SK-N-SH treated with all-trans-retinoic acid at 6 μM for 48 hours (cell line): ENCODE measurements at regions not wholly inside any gene's neighbourhood (a gene's known extent, or its start where the extent isn't known, plus 50 kb on each side); places are given as distances from the start of the nearest gene placed in this dataset.

Experiments
- ATAC-seq: fragments of 200-7000 bp; cut with Tn5 transposase; 3 replicates; pipeline ENCODE4 v1.9.1; 2020; ENCODE audit warnings: mild to moderate bottlenecking, moderate library complexity
- ARNTL ChIP-seq: fragments of 450-650 bp; formaldehyde crosslinking; IDR thresholded peaks from 2 replicates; pipeline ENCODE4 v1.5.0; 2020; ENCODE audit warnings: low read depth, mild to moderate bottlenecking, moderate library complexity, borderline replicate concordance
- BACH2 ChIP-seq: fragments of 250-450 bp; sonication (Bioruptor Pico); IDR thresholded peaks from 2 replicates; pipeline ENCODE4 v1.9.0; 2021; ENCODE audit warnings: mild to moderate bottlenecking, borderline replicate concordance
- CREB5 ChIP-seq: fragments of 250-450 bp; sonication (Bioruptor Pico); IDR thresholded peaks from 2 replicates; pipeline ENCODE4 v1.5.1; 2020; ENCODE audit warnings: low read depth, mild to moderate bottlenecking, moderate library complexity
- CSDC2 ChIP-seq: fragments of 250-450 bp; sonication (Bioruptor Pico); IDR thresholded peaks from 2 replicates; pipeline ENCODE4 v1.5.0; 2020; ENCODE audit warnings: mild to moderate bottlenecking, moderate library complexity
- CSRNP3 ChIP-seq: fragments of 250-450 bp; sonication (Bioruptor Pico); IDR thresholded peaks from 2 replicates; pipeline ENCODE4 v1.5.1; 2021; ENCODE audit warnings: mild to moderate bottlenecking, moderate library complexity
- ESRRG ChIP-seq: fragments of 250-450 bp; sonication (Bioruptor Pico); IDR thresholded peaks from 2 replicates; pipeline ENCODE4 v1.6.1; 2021; ENCODE audit warnings: mild to moderate bottlenecking
- ISL1 ChIP-seq: fragments of 250-450 bp; sonication (Bioruptor Pico); IDR thresholded peaks from 2 replicates; pipeline ENCODE4 v2.1.2; 2022; ENCODE audit warnings: mild to moderate bottlenecking, moderate library complexity
- OSR1 ChIP-seq: fragments of 250-450 bp; sonication (Bioruptor Pico); IDR thresholded peaks from 2 replicates; pipeline ENCODE4 v1.8.0; 2022; ENCODE audit warnings: moderate library complexity, mild to moderate bottlenecking, inconsistent platforms
- PATZ1 ChIP-seq: fragments of 250-450 bp; sonication (Bioruptor Pico); IDR thresholded peaks from 2 replicates; pipeline ENCODE4 v1.8.0; 2020; ENCODE audit warnings: mild to moderate bottlenecking, moderate library complexity, borderline replicate concordance
- POU6F1 ChIP-seq: fragments of 250-450 bp; sonication (Bioruptor Pico); IDR thresholded peaks from 2 replicates; pipeline ENCODE4 v1.8.0; 2021; ENCODE audit warnings: low read depth, mild to moderate bottlenecking, moderate library complexity, borderline replicate concordance
- PPARA ChIP-seq: fragments of 250-450 bp; sonication (Bioruptor Pico); IDR thresholded peaks from 2 replicates; pipeline ENCODE4 v1.5.0; 2020; ENCODE audit warnings: mild to moderate bottlenecking, borderline replicate concordance
- RARB ChIP-seq: fragments of 250-450 bp; sonication (Bioruptor Pico); IDR thresholded peaks from 2 replicates; pipeline ENCODE4 v1.8.0; 2021; ENCODE audit warnings: mild to moderate bottlenecking, moderate library complexity
- SNAI2 ChIP-seq: fragments of 250-450 bp; sonication (Bioruptor Pico); IDR thresholded peaks from 2 replicates; pipeline ENCODE4 v1.5.0; 2020; ENCODE audit warnings: mild to moderate bottlenecking, moderate library complexity
- TCF4 ChIP-seq: fragments of 250-450 bp; sonication (Bioruptor Pico); IDR thresholded peaks from 2 replicates; pipeline ENCODE4 v1.8.0; 2021; ENCODE audit warnings: mild to moderate bottlenecking, moderate library complexity, borderline replicate concordance
- TOX ChIP-seq: fragments of 250-450 bp; sonication (Bioruptor Pico); IDR thresholded peaks from 2 replicates; pipeline ENCODE4 v1.8.0; 2021; ENCODE audit warnings: mild to moderate bottlenecking, moderate library complexity, borderline replicate concordance
- TSHZ2 ChIP-seq: fragments of 250-450 bp; sonication (Bioruptor Pico); IDR thresholded peaks from 2 replicates; pipeline ENCODE4 v1.5.0; 2020; ENCODE audit warnings: mild to moderate bottlenecking, moderate library complexity
- ZC3H10 ChIP-seq: fragments of 250-450 bp; sonication (Bioruptor Pico); IDR thresholded peaks from 2 replicates; pipeline ENCODE4 v1.5.1; 2021; ENCODE audit warnings: mild to moderate bottlenecking, moderate library complexity
- ZFP30 ChIP-seq: fragments of 450-650 bp; formaldehyde crosslinking; IDR thresholded peaks from 2 replicates; pipeline ENCODE4 v1.5.0; 2022; ENCODE audit warnings: mild to moderate bottlenecking, moderate library complexity
- ZNF565 ChIP-seq: fragments of 450-650 bp; formaldehyde crosslinking; conservative IDR thresholded peaks from 2 replicates; pipeline ENCODE4 v1.5.0; 2020; ENCODE audit warnings: low read depth, mild to moderate bottlenecking, moderate library complexity
- ZNF70 ChIP-seq: fragments of 450-650 bp; formaldehyde crosslinking; IDR thresholded peaks from 2 replicates; pipeline ENCODE4 v1.5.0; 2020; ENCODE audit warnings: mild to moderate bottlenecking, moderate library complexity
- ZNF8 ChIP-seq: fragments of 450-650 bp; formaldehyde crosslinking; IDR thresholded peaks from 2 replicates; pipeline ENCODE4 v1.5.0; 2020; ENCODE audit warnings: mild to moderate bottlenecking, moderate library complexity

GRCh38 chr9:90061187-90061586 lies 456.4 kb downstream of the GADD45G start:
- no peak for TF ChIP-seq TOX (CRISPR knock-in tag)
- no peak for TF ChIP-seq POU6F1 (CRISPR knock-in tag)
- no peak for TF ChIP-seq CREB5
- TF ChIP-seq ZC3H10 (CRISPR knock-in tag) = no peak
- no peak for TF ChIP-seq ZNF565 (CRISPR knock-in tag)
- TF ChIP-seq BACH2 (CRISPR knock-in tag) = no peak
- TF ChIP-seq ZNF70 = no peak
- no peak for TF ChIP-seq CSRNP3
- no peak for TF ChIP-seq ARNTL (CRISPR knock-in tag)
- TF ChIP-seq ZFP30 (CRISPR knock-in tag) = no peak
- TF ChIP-seq CSDC2 (CRISPR knock-in tag) = no peak
- no peak for TF ChIP-seq SNAI2 (CRISPR knock-in tag)
- no peak for TF ChIP-seq TCF4 (CRISPR knock-in tag)
- no peak for TF ChIP-seq PATZ1

GRCh38 chr9:90062982-90063381 lies 458.2 kb downstream of the GADD45G start:
- TF ChIP-seq ZNF8 (CRISPR knock-in tag) = no peak
- no peak for TF ChIP-seq ZC3H10 (CRISPR knock-in tag)
- no peak for TF ChIP-seq ZNF565 (CRISPR knock-in tag)
- no peak for TF ChIP-seq OSR1 (CRISPR knock-in tag)
- TF ChIP-seq ISL1 = no peak
- no peak for TF ChIP-seq ESRRG
- TF ChIP-seq ARNTL (CRISPR knock-in tag) = no peak
- TF ChIP-seq SNAI2 (CRISPR knock-in tag) = no peak
- no peak for TF ChIP-seq PPARA (CRISPR knock-in tag)
- TF ChIP-seq ZNF70 = no peak
- no peak for TF ChIP-seq BACH2 (CRISPR knock-in tag)
- no peak for TF ChIP-seq ZFP30 (CRISPR knock-in tag)
- no peak for TF ChIP-seq TSHZ2
- no peak for TF ChIP-seq RARB
- no peak for TF ChIP-seq PATZ1
- ATAC-seq = no peak

More at GRCh38 chr9:90061187-90061586, 456.4 kb downstream of the GADD45G start:
- ATAC-seq = no peak
